GM19438 (cell line): ENCODE measurements at regions not wholly inside any gene's neighbourhood (a gene's known extent, or its start where the extent isn't known, plus 50 kb on each side); places are given as distances from the start of the nearest gene placed in this dataset.

Experiments used
- ATAC-seq: cut with Tn5 transposase; IDR thresholded peaks from one replicate; pipeline ENCODE4 v1.9.1; 2021; ENCODE audit warnings: low read depth; ENCODE audit not compliant: unreplicated experiment

- no peak for ATAC-seq
Observed at GRCh38 chr4:176383273-176384077, 63.7 kb downstream of the SPCS3 start.

DNA sequence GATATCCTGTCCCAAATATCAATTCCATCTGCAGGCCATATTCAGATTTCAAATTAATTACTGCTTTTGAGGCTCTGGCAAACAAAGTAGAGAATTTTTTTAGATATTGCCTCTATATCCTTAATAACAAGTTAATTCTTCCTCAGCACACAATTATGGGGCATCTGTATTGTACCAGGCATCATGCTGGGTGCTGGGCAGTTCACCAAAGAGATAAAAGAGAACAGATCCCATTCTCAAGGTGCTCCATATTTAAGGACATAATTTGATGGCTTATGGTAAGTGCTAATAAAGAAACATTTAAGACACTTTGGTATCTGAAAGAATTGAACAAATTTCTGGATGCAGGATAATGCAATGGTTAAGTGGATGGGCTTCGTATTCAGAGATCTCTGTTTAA is 65.8 kb downstream of the SPCS3 start:
- ATAC-seq = no peak

- ATAC-seq = no peak
Observed at GRCh38 chr4:176387571-176387970, 67.8 kb downstream of the SPCS3 start.

- ATAC-seq = no peak
Observed at GRCh38 chr4:176393306-176394013, 73.7 kb downstream of the SPCS3 start.

GRCh38 chr4:176400816-176401461 is 81.2 kb downstream of the SPCS3 start:
- no peak for ATAC-seq

DNA sequence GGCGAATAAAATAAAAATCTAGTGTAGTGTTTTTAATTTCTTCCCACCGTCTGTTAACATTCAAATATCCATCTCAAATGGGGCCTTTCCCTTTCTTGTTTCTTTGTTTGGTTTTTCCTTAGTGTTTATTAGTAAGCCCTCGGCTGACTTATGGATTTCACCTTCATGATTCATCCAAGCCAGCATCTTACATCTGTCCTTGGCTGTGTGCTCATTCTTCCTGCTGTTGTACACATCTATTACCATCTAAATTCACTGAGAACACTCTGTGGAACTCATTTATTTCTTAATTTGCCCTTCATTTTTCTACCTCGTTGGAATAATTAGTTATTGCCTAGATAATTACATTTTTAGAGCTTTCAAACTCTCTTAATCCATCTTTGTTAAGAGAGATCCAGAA is 84.9 kb downstream of the SPCS3 start:
- ATAC-seq = no peak

DNA sequence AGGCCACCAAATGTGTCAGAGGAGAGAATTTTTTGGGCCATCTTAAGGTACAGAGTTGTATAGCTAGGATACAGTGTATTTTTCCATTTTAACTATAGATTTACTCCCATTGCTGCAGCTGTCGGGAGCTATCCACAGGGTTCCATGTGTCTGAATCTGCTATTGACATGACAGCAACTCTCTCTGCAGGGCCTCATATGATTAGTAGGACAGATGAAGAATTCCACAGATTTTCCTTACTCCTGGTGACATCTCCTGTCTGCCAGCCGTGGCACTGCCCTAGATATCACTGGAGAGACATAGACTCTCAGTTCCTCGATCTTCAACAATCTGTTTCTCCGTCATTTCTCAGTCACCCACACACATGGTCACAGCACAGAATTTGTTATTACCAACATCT is 86.5 kb downstream of the SPCS3 start:
- no peak for ATAC-seq

DNA sequence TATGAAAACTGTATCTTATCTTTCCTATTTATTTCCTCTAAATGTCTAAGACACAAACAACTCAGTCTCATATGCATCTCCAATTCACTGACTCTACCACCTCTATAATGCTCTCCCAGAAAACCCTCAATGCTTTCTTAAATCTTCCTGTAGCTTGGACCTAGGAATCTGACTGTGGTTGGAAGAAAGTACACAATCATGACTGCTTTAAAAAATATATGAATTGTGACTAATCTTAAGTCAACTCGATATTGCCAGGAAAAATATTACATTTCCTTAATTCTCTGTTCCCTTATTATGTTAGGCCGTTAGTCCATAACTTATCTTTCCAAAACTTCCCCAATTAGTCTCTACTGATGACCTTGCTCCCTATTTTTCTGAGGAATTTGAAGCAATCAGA is 87.0 kb downstream of the SPCS3 start:
- no peak for ATAC-seq

- ATAC-seq = no peak
Observed at GRCh38 chr4:176409627-176410026, 89.9 kb downstream of the SPCS3 start.

GRCh38 chr4:176413171-176413570 is 93.4 kb downstream of the SPCS3 start:
- ATAC-seq = no peak

DNA sequence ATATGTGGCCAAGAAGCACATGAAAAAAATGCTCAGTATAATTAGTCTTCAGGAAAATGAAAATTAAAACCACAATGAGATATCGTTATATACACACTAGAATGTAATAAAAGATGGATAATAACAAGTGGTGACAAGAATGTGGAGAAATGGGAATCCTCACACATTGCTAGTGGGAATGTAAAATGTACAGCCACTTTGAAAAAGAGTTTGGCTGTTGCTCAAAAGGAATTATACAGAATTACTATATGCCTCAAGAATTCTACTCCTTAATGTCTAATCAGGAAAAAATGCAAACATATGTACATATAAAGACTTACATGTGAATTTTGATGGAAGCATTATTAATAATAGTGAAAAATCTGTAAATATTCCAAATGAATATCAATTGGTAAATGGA is 102.2 kb downstream of the SPCS3 start:
- ATAC-seq = no peak

GRCh38 chr4:176422511-176422910 is 102.7 kb downstream of the SPCS3 start:
- ATAC-seq = no peak

DNA sequence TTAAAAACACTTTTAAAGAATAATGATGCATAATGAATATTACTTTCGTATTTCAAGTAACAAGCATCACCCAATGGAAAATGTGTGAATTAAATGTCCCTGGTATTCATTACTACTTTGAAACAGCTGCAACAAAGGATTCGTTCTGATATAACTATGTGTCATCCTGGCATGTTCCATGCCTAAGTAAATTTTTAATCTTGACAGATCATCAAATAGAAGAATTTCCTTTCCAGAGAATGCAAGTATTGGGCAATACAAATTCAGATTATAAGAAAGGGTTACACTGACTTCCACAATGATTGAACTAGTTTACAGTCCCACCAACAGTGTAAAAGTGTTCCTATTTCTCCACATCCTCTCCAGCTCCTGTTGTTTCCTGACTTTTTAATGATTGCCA is 105.3 kb downstream of the SPCS3 start:
- no peak for ATAC-seq

DNA sequence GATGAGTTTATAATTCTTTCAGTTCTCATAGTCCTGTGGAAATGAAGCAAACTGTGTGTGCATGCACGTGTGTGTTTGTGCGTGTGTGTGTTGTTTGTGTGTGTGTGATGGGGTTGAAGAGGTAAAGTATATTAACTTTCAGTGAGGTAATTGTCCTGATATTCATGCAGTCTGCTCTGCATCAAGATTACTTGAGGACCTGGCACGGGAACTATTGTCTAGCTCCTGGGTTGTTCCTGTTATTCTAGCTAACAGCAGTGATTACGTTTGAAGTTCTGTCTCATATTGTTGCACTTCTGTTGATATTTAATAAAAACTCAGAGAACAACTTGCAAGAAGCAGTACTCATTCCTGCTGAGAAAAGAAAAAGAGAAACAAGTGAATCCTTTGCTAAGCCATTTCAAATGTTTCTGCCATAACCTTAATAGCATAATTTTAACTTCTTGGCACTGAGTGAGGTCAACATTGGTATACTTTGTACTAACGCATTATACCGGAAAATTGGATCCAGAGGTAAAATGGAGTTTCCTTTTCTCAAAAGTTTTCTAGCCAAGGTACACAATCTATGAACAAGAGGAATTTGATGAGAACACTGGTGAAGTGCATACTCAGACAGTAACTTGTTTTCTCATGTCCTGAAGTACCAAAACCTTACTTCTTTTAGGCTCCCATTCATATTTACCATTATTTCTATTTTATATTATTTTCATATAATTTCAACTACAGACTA is 113.2 kb downstream of the SPCS3 start:
- no peak for ATAC-seq

DNA sequence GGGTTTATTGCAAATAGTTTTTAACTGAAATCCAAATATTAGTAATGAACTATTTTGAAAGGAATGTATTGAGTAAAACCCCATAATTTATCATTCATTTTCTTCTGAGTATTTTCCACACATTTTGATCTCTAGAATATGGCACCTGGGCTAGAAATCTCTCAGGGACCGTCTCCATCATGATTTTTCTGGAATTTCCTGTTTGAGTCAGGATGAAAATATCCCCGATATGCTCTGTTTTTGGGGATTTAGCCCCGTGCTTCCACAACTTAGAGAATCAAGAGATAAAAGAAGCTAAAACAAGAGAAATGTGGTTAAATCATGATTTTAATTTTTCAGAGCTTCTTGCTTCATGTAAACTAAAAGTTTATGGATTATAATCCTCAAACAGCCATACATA is 114.2 kb downstream of the SPCS3 start:
- ATAC-seq = no peak

DNA sequence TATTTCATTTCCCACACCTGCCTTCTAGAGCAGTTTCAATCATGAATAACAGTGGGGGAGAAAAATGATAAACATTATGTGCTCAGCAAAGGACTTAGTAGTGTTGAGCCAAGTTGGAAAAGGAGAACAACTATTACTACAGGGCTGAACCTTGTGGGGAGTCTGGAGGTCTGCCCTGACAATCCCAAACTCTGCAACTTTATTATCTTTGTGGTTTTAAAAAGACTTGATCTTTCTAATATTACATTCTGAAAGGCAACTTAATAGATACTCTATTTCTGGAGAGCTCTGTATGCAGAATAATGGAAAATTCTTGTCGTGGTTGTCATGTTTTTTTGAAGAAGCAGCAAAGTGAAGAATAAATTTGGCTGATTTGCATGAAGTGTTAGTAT is 116.1 kb downstream of the SPCS3 start:
- no peak for ATAC-seq

DNA sequence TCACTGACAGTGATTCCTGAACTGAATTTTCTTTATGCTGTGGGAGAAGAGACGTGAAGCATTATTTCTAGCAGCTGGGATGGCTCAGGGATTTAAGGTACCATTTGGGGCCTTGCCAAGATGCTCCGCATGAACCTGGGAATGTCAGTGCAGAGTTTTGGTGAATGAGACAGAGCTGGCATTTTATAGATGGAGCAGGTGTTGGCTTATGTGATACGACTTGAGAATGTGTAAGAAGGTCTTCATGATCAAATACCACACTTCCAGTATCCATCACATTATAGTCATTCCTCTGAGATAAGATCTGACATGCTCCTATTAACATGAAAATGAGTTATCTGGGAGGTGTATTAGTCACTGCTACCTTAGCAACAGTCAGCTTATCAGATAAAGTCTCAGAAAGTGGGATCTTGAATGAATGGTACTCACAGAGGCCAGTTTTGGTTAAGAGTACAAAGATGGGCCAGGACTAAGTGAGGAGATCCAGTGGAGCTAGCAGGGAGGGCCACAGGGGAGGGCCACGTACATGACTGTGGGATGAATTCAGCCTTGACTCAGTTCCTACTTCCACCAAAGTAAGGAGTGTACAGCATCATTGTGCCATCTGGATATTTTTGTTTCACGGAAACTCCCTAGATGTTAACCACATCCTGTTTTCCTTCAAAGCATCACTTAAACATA is 116.7 kb downstream of the SPCS3 start:
- no peak for ATAC-seq

DNA sequence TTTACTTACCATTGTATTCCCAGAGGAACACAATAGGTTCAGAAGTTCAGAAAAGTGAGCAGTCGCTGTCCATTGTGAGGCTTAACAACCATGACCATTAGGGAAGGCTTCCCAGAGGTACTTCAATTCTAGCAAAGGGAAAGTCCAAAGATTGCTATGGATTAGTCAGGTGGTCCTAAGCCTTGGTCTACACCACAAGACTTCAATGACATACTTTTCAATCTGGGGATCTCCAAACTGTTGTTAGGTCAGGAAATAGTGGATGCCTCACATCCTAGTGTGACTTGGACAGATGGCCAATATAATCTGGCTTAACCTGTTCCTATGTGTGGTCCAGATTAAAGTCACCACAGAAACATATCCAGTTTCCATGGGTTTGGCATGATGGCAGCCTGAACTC is 118.0 kb downstream of the SPCS3 start:
- no peak for ATAC-seq

DNA sequence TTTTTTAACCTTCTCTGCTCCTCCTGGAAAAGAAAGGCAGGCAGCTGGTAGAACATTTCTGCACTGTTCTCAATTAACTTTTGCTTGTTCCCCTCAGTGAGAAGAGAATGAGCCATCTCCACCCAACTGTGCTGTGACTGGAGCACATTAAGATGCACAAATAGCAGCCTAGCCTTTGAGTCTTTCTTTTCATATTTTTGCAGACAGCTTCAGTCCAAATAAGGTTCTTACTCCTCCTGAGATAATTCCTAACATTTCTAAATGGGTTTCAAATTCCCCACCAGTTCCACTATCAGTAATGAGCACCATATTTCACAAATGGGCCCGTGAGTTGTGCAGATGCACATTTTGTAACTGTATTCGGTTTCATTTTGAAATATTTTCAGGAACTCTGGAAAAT is 118.6 kb downstream of the SPCS3 start:
- ATAC-seq = no peak

GRCh38 chr4:176439611-176440010 is 119.8 kb downstream of the SPCS3 start:
- no peak for ATAC-seq

DNA sequence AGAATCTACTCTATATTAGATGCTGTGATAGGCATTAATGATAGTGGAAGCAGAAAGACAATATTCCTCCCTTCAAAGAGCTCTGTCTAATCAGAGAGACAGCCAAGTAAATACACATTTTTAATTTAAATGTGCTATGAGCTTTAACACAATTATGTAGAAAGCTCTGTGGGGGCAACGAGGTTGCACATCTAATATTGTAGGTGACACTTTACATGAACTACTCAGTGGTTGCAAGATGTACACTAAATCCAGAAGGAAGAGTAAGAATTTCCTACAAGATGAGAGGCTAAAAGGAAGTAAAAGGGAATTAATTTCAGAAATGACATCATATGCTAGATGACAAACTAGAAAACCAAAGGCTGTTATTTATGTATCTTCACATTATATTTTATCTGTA is 120.9 kb downstream of the SPCS3 start:
- ATAC-seq = no peak
